GM12878 (cell line): ENCODE measurements at regions not wholly inside any gene's neighbourhood (a gene's known extent, or its start where the extent isn't known, plus 50 kb on each side); places are given as distances from the start of the nearest gene placed in this dataset.

ENCODE experiments used
- ATF2 ChIP-seq: IDR thresholded peaks from 2 replicates; pipeline ENCODE4 v1.6.1; 2012; ENCODE audit warnings: low read length, inconsistent platforms
- CTCF ChIP-seq, 3 experiments: IDR thresholded peaks in 2 of 3; conservative IDR thresholded peaks in 1 of 3; 2 replicates each; pipeline ENCODE4 v1.5.1; 2011; ENCODE audit warnings: low read depth in 3 of 3, low read length in 3 of 3, mild to moderate bottlenecking in 3 of 3, control low read depth in 2 of 3, moderate library complexity in 2 of 3, inconsistent platforms in 1 of 3, mixed read lengths in 1 of 3; ENCODE audit not compliant: control insufficient read depth in 2 of 3, insufficient read depth in 1 of 3; ENCODE audit errors: extremely low read depth in 1 of 3
- EP300 ChIP-seq, 2 experiments: fragments of 150-350 bp in 1 of 2; IDR thresholded peaks; 2 replicates each; pipeline ENCODE4 v1.6.1; 2011 to 2012; ENCODE audit warnings: low read depth in 2 of 2, low read length in 2 of 2, borderline replicate concordance in 1 of 2, improper control_type of control experiment in 1 of 2, inconsistent platforms in 1 of 2; ENCODE audit not compliant: control insufficient read depth in 1 of 2
- EZH2 ChIP-seq: IDR thresholded peaks from 2 replicates; pipeline ENCODE4 v1.6.1; 2012; ENCODE audit warnings: low read depth, mild to moderate bottlenecking, control low read depth, inconsistent platforms, low read length, borderline replicate concordance; ENCODE audit not compliant: control insufficient read depth
- FOXM1 ChIP-seq: IDR thresholded peaks from 2 replicates; pipeline ENCODE4 v1.6.1; 2012; ENCODE audit warnings: low read depth, mild to moderate bottlenecking, inconsistent platforms, low read length, moderate library complexity
- RAD21 ChIP-seq: IDR thresholded peaks from 2 replicates; pipeline ENCODE4 v1.6.1; 2011; ENCODE audit warnings: mild to moderate bottlenecking, low read depth, low read length, moderate library complexity; ENCODE audit not compliant: insufficient read depth
- RELA ChIP-seq: fragments of 450-650 bp; IDR thresholded peaks from 2 replicates; pipeline ENCODE4 v1.8.0; 2014; ENCODE audit warnings: borderline replicate concordance; ENCODE audit not compliant: partially characterized antibody
- SKIL ChIP-seq: fragments of 450-650 bp; IDR thresholded peaks from 2 replicates; pipeline ENCODE4 v1.6.1; 2017; ENCODE audit warnings: mild to moderate bottlenecking, low read depth, inconsistent platforms; ENCODE audit not compliant: poor library complexity, severe bottlenecking
- ZNF274 ChIP-seq: IDR thresholded peaks from one replicate; pipeline ENCODE4 v1.8.0; 2011; ENCODE audit not compliant: insufficient read length, insufficient read depth
- TF ChIP-seq, protein P1 (sequence below): IDR thresholded peaks from 2 replicates; pipeline ENCODE4 v1.6.1; 2012; ENCODE audit warnings: low read depth, low read length, improper control_type of control experiment

DNA sequence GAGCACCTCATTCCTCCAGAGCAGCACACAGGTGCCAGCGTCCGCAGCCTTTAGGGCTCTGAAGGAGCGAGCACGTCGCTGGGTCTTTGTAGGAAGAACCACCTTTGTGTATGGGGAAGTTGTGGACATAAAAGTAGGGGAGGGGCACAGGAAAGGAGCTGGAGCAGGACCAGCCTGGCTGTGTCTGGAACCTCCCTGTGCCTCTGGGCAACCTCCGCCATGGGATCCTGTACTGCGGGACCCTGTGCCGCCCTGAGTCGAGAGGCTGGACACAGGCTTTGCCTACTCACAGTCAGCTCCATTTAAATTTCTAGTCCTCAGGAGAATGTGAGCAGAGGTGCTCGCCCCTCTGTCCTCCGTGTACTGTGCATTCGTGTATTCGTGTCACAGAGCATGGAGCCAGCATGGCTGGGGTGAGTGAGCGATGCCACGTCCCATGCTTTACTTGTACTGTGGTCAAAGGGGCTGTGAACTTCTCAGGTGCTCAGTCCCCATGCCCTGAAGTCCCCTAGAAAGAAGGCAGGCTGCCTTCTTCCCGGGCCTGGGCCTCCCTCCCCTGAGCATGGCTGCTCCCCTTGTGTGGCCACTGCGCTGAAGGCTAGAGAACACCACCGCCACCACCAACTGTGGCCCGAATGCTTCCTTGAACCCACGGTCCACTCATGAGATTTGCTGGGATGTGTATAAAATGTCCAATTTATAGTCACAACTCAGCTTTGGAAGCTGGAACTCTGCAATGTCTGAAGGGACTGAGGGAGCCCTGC lies 99.9 kb downstream of the TEX29 start:
- TF ChIP-seq CTCF (IDR thresholded peaks at IDR 0.05 in 2 of 3, conservative IDR thresholded peaks at IDR 0.05 in 1 of 3; ENCODE audit: control insufficient read depth in 2 of 3, extremely low read depth in 1 of 3, insufficient read depth in 1 of 3, low read depth in 3 of 3, low read length in 3 of 3) (no peak), FOXM1 (no peak), EP300 (IDR thresholded peaks at IDR 0.05; ENCODE audit: borderline replicate concordance in 1 of 2, control insufficient read depth in 1 of 2, low read depth in 2 of 2, low read length in 2 of 2) (no peak), EZH2 (no peak), SKIL (no peak), RAD21 (no peak), ZNF274 (no peak), ATF2 (no peak), RELA (no peak)
- TF ChIP-seq, protein P1, sequence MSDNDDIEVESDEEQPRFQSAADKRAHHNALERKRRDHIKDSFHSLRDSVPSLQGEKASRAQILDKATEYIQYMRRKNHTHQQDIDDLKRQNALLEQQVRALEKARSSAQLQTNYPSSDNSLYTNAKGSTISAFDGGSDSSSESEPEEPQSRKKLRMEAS: no peak
